PC-3 (cell line): ENCODE measurements at regions not wholly inside any gene's neighbourhood (a gene's known extent, or its start where the extent isn't known, plus 50 kb on each side); places are given as distances from the start of the nearest gene placed in this dataset.

Source experiments
- ATAC-seq: fragments of 200-7000 bp; cut with Tn5 transposase; 2 replicates; pipeline ENCODE4 v1.9.1; 2020; ENCODE audit warnings: mild to moderate bottlenecking, moderate library complexity
- BruUV-seq: library from RNA; stranded (reverse); fragments of 400-500 nt; replicated peaks from 2 replicates; lab custom pipeline; 2021; lab: Mats Ljungman, UMichigan
- CTCF ChIA-PET: fragments of 300-600 bp; sonication (Branson Sonifier 250); formaldehyde crosslinking; loops from one replicate; lab custom pipeline; 2022; ENCODE audit warnings: antibody characterized with exemption; lab: Charles Lee
- POLR2A ChIA-PET: fragments of 300-600 bp; sonication (Branson Sonifier 250); formaldehyde crosslinking; loops from one replicate; lab custom pipeline; 2022; ENCODE audit warnings: antibody characterized with exemption; ENCODE audit not compliant: unreplicated experiment; lab: Charles Lee
- DNase-seq: peaks from one replicate; pipeline ENCODE4 v3.0.0-alpha.2; 2015
- H2AFZ ChIP-seq: fragments of 300-600 bp; sonication (generic); 2 replicates; pipeline ENCODE4 v1.6.0; 2016; ENCODE audit warnings: antibody characterized with exemption, low read length
- H3F3A ChIP-seq: fragments of 300-600 bp; sonication (generic); one replicate; pipeline ENCODE4 v1.6.0; 2017; ENCODE audit warnings: antibody characterized with exemption, low read length, control low read depth, mild to moderate bottlenecking; ENCODE audit not compliant: unreplicated experiment
- H3K27ac ChIP-seq: fragments of 300-600 bp; sonication (generic); 2 replicates; pipeline ENCODE4 v1.5.1; 2016; ENCODE audit warnings: mild to moderate bottlenecking, low read length
- H3K27me3 ChIP-seq: fragments of 300-600 bp; sonication (generic); 2 replicates; pipeline ENCODE4 v1.6.1; 2016; ENCODE audit warnings: low read length, mixed read lengths
- H3K36me3 ChIP-seq: fragments of 300-600 bp; sonication (generic); 2 replicates; pipeline ENCODE4 v1.6.1; 2016; ENCODE audit warnings: low read depth, mixed run types, low read length, mixed read lengths
- H3K4me1 ChIP-seq: fragments of 300-600 bp; sonication (generic); 2 replicates; pipeline ENCODE4 v1.5.1; 2016; ENCODE audit warnings: low read length; ENCODE audit not compliant: insufficient read depth
- H3K4me2 ChIP-seq: fragments of 300-600 bp; sonication (generic); 2 replicates; pipeline ENCODE4 v1.6.0; 2016; ENCODE audit warnings: low read length
- H3K4me3 ChIP-seq: fragments of 300-600 bp; sonication (generic); 2 replicates; pipeline ENCODE4 v1.5.1; 2016; ENCODE audit warnings: mild to moderate bottlenecking, low read length, mixed read lengths
- H3K79me2 ChIP-seq: fragments of 300-600 bp; sonication (generic); 2 replicates; pipeline ENCODE4 v1.6.1; 2017; ENCODE audit warnings: low read length, mixed read lengths
- H3K9ac ChIP-seq: fragments of 300-600 bp; sonication (generic); 2 replicates; pipeline ENCODE4 v1.6.0; 2016; ENCODE audit warnings: mild to moderate bottlenecking, low read length
- H3K9me2 ChIP-seq: fragments of 300-600 bp; sonication (generic); replicated peaks from 2 replicates; pipeline ENCODE4 v1.6.1; 2016; ENCODE audit warnings: mixed run types, low read length, mixed read lengths
- H3K9me3 ChIP-seq: fragments of 300-600 bp; sonication (generic); 2 replicates; pipeline ENCODE4 v1.6.1; 2016; ENCODE audit warnings: low read length, mixed read lengths
- H4K20me1 ChIP-seq: fragments of 300-600 bp; sonication (generic); 2 replicates; pipeline ENCODE4 v1.6.1; 2016; ENCODE audit warnings: low read length, mixed read lengths
- EZH2 ChIP-seq: fragments of 300-600 bp; sonication (generic); IDR thresholded peaks from one replicate; pipeline ENCODE4 v1.6.1; 2017; ENCODE audit warnings: antibody characterized with exemption, mild to moderate bottlenecking, low read length; ENCODE audit not compliant: unreplicated experiment
- EZH2phosphoT487 ChIP-seq: fragments of 300-600 bp; sonication (generic); IDR thresholded peaks from 2 replicates; pipeline ENCODE4 v1.6.1; 2018; ENCODE audit warnings: mild to moderate bottlenecking, antibody characterized with exemption, low read length, borderline replicate concordance
- intact Hi-C: fragments of 100-400 bp; cut with micrococcal nuclease; formaldehyde crosslinking; loops from 2 replicates; pipeline ENCODE4 v1.9.0; 2023
- TF ChIP-seq, protein P1 (sequence below): fragments of 300-600 bp; sonication (generic); conservative IDR thresholded peaks from 2 replicates; pipeline ENCODE4 v1.5.1; 2017; ENCODE audit warnings: antibody characterized with exemption, low read depth, mild to moderate bottlenecking, low read length

DNA sequence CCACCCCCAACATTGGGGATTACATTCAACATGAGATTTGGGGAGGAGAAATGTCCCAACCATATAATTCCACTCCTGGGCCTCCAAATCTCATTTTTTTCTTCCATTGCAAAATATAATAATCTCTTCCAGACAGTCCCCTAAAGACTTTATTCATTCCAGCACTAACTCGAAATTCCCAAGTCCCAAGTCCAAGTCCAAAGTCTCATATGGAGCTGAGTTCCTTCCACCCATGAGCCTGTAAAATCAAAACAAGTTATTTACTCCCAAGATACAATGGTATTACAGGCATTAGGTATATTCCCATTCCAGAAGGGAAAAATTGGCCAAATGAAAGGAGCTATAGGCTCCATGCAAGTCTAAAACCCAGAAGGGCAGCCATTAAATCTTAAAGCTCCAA lies 56.7 kb downstream of the P2RY1 start:
- no peak overlapping the region for H2AFZ ChIP-seq
- no peaks in the 10 kb centered on the region for H3F3A ChIP-seq
- no peaks in the 10 kb centered on the region for H3K4me1 ChIP-seq
- TF ChIP-seq EZH2phosphoT487, result no peak
- no peak for TF ChIP-seq EZH2
- TF ChIP-seq, protein P1, sequence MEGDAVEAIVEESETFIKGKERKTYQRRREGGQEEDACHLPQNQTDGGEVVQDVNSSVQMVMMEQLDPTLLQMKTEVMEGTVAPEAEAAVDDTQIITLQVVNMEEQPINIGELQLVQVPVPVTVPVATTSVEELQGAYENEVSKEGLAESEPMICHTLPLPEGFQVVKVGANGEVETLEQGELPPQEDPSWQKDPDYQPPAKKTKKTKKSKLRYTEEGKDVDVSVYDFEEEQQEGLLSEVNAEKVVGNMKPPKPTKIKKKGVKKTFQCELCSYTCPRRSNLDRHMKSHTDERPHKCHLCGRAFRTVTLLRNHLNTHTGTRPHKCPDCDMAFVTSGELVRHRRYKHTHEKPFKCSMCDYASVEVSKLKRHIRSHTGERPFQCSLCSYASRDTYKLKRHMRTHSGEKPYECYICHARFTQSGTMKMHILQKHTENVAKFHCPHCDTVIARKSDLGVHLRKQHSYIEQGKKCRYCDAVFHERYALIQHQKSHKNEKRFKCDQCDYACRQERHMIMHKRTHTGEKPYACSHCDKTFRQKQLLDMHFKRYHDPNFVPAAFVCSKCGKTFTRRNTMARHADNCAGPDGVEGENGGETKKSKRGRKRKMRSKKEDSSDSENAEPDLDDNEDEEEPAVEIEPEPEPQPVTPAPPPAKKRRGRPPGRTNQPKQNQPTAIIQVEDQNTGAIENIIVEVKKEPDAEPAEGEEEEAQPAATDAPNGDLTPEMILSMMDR, result no peak
- ChIA-PET POLR2A (interaction anchor here (0.6 kb wide), 1 partner anchor 24 kb away, joined by 4 read pairs; no protein-coding TSS in a partner anchor), CTCF (no interaction called here)
- no peaks in the 10 kb centered on the region for H3K79me2 ChIP-seq
- BruUV-seq, result no TSS peak
- no peaks in the 10 kb centered on the region for H3K9me3 ChIP-seq
- H4K20me1 ChIP-seq, result no peaks in the 10 kb centered on the region
- H3K27ac ChIP-seq, result no peak overlapping the region
- DNase-seq (no peak), ATAC-seq (no peak)
- H3K36me3 ChIP-seq, result no peaks in the 10 kb centered on the region
- peaks cover 8% of the 10 kb centered on the region for H3K27me3 ChIP-seq
- no peak overlapping the region for H3K4me2 ChIP-seq
- intact Hi-C loops, result no loop called here
- no peaks in the 10 kb centered on the region for H3K9me2 ChIP-seq
- H3K4me3 ChIP-seq, result no peak overlapping the region
- no peak overlapping the region for H3K9ac ChIP-seq

DNA sequence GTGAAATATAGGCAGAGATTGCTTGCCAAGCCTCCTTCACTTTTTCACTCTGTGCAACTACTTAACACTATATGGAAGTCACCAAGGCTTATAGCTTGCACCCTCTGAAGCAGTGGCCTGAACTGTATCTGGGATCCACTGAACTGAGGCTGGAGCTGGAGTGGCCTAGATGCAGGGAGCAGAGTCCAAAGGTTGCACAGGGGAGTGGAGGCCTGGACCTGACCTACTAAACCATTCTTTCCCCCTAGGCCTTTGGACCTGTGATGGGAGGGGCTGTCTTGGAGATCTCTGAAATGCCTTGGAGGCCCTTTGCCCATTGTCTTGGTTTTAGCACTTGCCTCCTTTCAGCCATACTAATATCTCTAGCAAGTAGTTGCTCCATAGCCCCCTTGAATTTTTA lies 57.5 kb downstream of the P2RY1 start:
- no peaks in the 10 kb centered on the region for H3K36me3 ChIP-seq
- H3K4me3 ChIP-seq, result no peak overlapping the region
- CTCF ChIA-PET, result no interaction called here
- no peak overlapping the region for H3K9ac ChIP-seq
- H3K27me3 ChIP-seq, result peaks cover 8% of the 10 kb centered on the region
- H2AFZ ChIP-seq, result no peak overlapping the region
- no peak overlapping the region for H3K4me2 ChIP-seq
- no peaks in the 10 kb centered on the region for H4K20me1 ChIP-seq
- H3F3A ChIP-seq, result no peaks in the 10 kb centered on the region
- POLR2A ChIA-PET, result no interaction called here
- H3K9me3 ChIP-seq, result no peaks in the 10 kb centered on the region
- TF ChIP-seq, protein P1, result no peak
- TF ChIP-seq EZH2, result no peak
- no peak for TF ChIP-seq EZH2phosphoT487
- no peaks in the 10 kb centered on the region for H3K9me2 ChIP-seq
- ATAC-seq (no peak), DNase-seq (no peak)
- intact Hi-C loops, result no loop called here
- no peaks in the 10 kb centered on the region for H3K79me2 ChIP-seq
- H3K4me1 ChIP-seq, result no peaks in the 10 kb centered on the region
- no TSS peak for BruUV-seq
- H3K27ac ChIP-seq, result no peak overlapping the region

DNA sequence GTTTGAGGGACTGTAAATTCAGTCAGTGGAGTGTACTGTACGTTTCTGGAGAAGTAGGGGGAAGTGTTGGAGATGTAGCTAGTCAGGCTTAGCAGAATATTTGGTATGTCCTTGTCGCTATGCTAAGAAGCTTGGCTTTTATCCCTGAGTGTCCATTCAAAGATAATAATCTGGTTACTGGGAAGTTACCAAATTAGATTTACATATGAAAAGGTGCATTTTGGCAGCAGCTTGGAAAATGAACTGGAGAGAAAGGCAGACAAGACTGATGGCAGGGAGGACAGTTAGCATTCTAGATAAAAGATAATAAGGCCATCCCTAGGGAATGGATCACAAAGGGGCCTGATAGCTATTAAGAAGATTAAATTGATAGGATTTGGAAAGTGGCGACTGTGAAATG lies 58.7 kb downstream of the P2RY1 start:
- Histone ChIP-seq H3K4me3 (no peak overlapping the region), H3K9me3 (no peaks in the 10 kb centered on the region), H4K20me1 (no peaks in the 10 kb centered on the region), H3K4me1 (no peaks in the 10 kb centered on the region), H3K9ac (no peak overlapping the region), H2AFZ (no peak overlapping the region), H3K4me2 (no peak overlapping the region), H3F3A (no peaks in the 10 kb centered on the region), H3K27me3 (peaks cover 8% of the 10 kb centered on the region), H3K36me3 (no peaks in the 10 kb centered on the region), H3K79me2 (no peaks in the 10 kb centered on the region), H3K9me2 (no peaks in the 10 kb centered on the region), H3K27ac (no peak overlapping the region)
- intact Hi-C loops, result no loop called here
- DNase-seq (no peak), ATAC-seq (no peak)
- CTCF ChIA-PET, result no interaction called here
- no TSS peak for BruUV-seq
- POLR2A ChIA-PET, result no interaction called here
- TF ChIP-seq EZH2phosphoT487 (no peak), EZH2 (no peak)
- TF ChIP-seq, protein P1, result no peak
